K562 (cell line): ENCODE measurements at regions not wholly inside any gene's neighbourhood (a gene's known extent, or its start where the extent isn't known, plus 50 kb on each side); places are given as distances from the start of the nearest gene placed in this dataset.

Experiments
- ATAC-seq: fragments of 200-7000 bp; cut with Tn5 transposase; 3 replicates; pipeline ENCODE4 v1.9.1; 2020; ENCODE audit warnings: moderate library complexity
- BruUV-seq: library from RNA; stranded (reverse); fragments of 400-500 nt; replicated peaks from 2 replicates; lab custom pipeline; 2021; lab: Mats Ljungman, UMichigan
- CTCF ChIA-PET: fragments of 300-600 bp; formaldehyde crosslinking; extraction: SDS; loops from one replicate; lab custom pipeline; 2021; ENCODE audit warnings: low intra/inter-chr PET ratio; lab: Yijun Ruan, JAX
- POLR2A ChIA-PET: fragments of 300-600, 350-650 bp; sonication (Branson Sonifier 250); formaldehyde crosslinking; extraction: SDS; loops from one replicate; lab custom pipeline; 2021; ENCODE audit warnings: antibody characterized with exemption, inconsistent platforms; lab: Yijun Ruan, JAX
- DNase-seq, 4 experiments: peaks; one replicate each; pipeline versions ENCODE4 v3.0.0 to v3.0.0-alpha.2; 2011 to 2018; ENCODE audit warnings: low spot score in 3 of 4, mixed read lengths in 3 of 4; ENCODE audit errors: extremely low read depth in 1 of 4
- FAIRE-seq: peaks from 2 replicates; lab custom pipeline; 2011; peaks lifted over from hg19 to GRCh38; lab: Jason Lieb, UNC
- H2AFZ ChIP-seq: 2 replicates; pipeline ENCODE4 v1.6.0; 2011; ENCODE audit warnings: low read depth, low read length, control low read depth, inconsistent platforms
- H3K27ac ChIP-seq: fragments of 200-600 bp; 3 replicates; pipeline ENCODE4 v1.8.0; 2011; ENCODE audit warnings: low read depth, mild to moderate bottlenecking, control low read depth, inconsistent platforms, low read length, moderate library complexity, mixed read lengths; ENCODE audit errors: extremely low read depth
- H3K27me3 ChIP-seq, 2 experiments: fragments of 300-600 bp in 1 of 2; 2 replicates in 1 of 2; 3 replicates in 1 of 2; pipeline versions ENCODE4 v1.6.0 to v1.8.0; 2011; ENCODE audit warnings: inconsistent platforms in 2 of 2, low read length in 2 of 2, mild to moderate bottlenecking in 1 of 2, mixed read lengths in 1 of 2, moderate library complexity in 1 of 2; ENCODE audit not compliant: control insufficient read depth in 2 of 2, insufficient read depth in 2 of 2
- H3K36me3 ChIP-seq: fragments of 300-600 bp; 3 replicates; pipeline ENCODE4 v1.8.0; 2011; ENCODE audit warnings: mild to moderate bottlenecking, low read length, inconsistent platforms; ENCODE audit not compliant: control insufficient read depth, insufficient read depth
- H3K4me1 ChIP-seq, 2 experiments: fragments of 200-600 bp in 1 of 2; replicated peaks in 1 of 2; 2 replicates in 1 of 2; 3 replicates in 1 of 2; pipeline versions ENCODE4 v1.5.1 to v1.8.0; 2011; ENCODE audit warnings: inconsistent platforms in 2 of 2, low read length in 2 of 2, mild to moderate bottlenecking in 1 of 2, mixed read lengths in 1 of 2, moderate library complexity in 1 of 2; ENCODE audit not compliant: control insufficient read depth in 2 of 2, insufficient read depth in 2 of 2
- H3K4me2 ChIP-seq: 2 replicates; pipeline ENCODE4 v1.6.1; 2011; ENCODE audit warnings: low read length, control low read depth, inconsistent platforms, mixed read lengths; ENCODE audit not compliant: insufficient read depth
- H3K4me3 ChIP-seq: fragments of 200-600 bp; sonication (generic), shearing (Covaris generic); 2 replicates; pipeline ENCODE4 v1.5.1; 2016; ENCODE audit warnings: control low read depth, inconsistent platforms
- H3K79me2 ChIP-seq: fragments of 200-600 bp; 3 replicates; pipeline ENCODE4 v1.8.0; 2011; ENCODE audit warnings: low read length, inconsistent platforms; ENCODE audit not compliant: control insufficient read depth, insufficient read depth
- H3K9ac ChIP-seq, 2 experiments: 2 replicates each; pipeline versions ENCODE4 v1.6.0 to v1.6.1; 2011; ENCODE audit warnings: low read depth in 2 of 2, low read length in 2 of 2, control low read depth in 1 of 2, inconsistent platforms in 1 of 2, mild to moderate bottlenecking in 1 of 2, mixed read lengths in 1 of 2; ENCODE audit not compliant: insufficient read depth in 1 of 2
- H3K9me1 ChIP-seq: one replicate; pipeline ENCODE4 v1.6.0; 2011; ENCODE audit warnings: inconsistent platforms, mild to moderate bottlenecking, low read length, moderate library complexity; ENCODE audit not compliant: control insufficient read depth, insufficient read depth
- H3K9me3 ChIP-seq: replicated peaks from 2 replicates; pipeline ENCODE4 v1.5.1; 2011; ENCODE audit warnings: low read depth, low read length, inconsistent platforms; ENCODE audit not compliant: control insufficient read depth, insufficient read depth
- H4K20me1 ChIP-seq: replicated peaks from 2 replicates; pipeline ENCODE4 v1.6.1; 2011; ENCODE audit warnings: low read length, inconsistent platforms, mixed read lengths; ENCODE audit not compliant: control insufficient read depth, insufficient read depth
- E4F1 ChIP-seq: fragments of 250-450 bp; sonication (Bioruptor Pico); IDR thresholded peaks from 2 replicates; pipeline ENCODE4 v1.5.0; 2021; ENCODE audit warnings: mild to moderate bottlenecking, borderline replicate concordance
- FOXP1 ChIP-seq: sonication (generic); formaldehyde crosslinking; IDR thresholded peaks from 2 replicates; pipeline ENCODE4 v1.8.0; 2022; ENCODE audit warnings: mild to moderate bottlenecking, missing genetic modification reagents
- HMGXB4 ChIP-seq: sonication (generic); formaldehyde crosslinking; IDR thresholded peaks from 2 replicates; pipeline ENCODE4 v1.8.1; 2023; ENCODE audit warnings: mild to moderate bottlenecking, missing genetic modification reagents
- KAT7 ChIP-seq: sonication (generic); formaldehyde crosslinking; IDR thresholded peaks from 2 replicates; pipeline ENCODE4 v1.8.0; 2022; ENCODE audit warnings: missing genetic modification reagents, mild to moderate bottlenecking, borderline replicate concordance
- KDM2B ChIP-seq: fragments of 250-450 bp; sonication (Bioruptor Pico); IDR thresholded peaks from 2 replicates; pipeline ENCODE4 v1.8.0; 2021; ENCODE audit warnings: mild to moderate bottlenecking, moderate library complexity
- NR2C2 ChIP-seq, 2 experiments: fragments of 200-800 bp in 1 of 2; sonication (Bioruptor generic) in 1 of 2; sonication (generic) in 1 of 2; formaldehyde crosslinking in 1 of 2; IDR thresholded peaks; 2 replicates each; pipeline versions ENCODE4 v1.6.1 to v1.8.0; 2016 to 2022; ENCODE audit warnings: mild to moderate bottlenecking in 1 of 2, missing compliant biosample characterization in 1 of 2, missing genetic modification characterization in 1 of 2, missing genetic modification reagents in 1 of 2
- POLR2H ChIP-seq: IDR thresholded peaks from 2 replicates; pipeline ENCODE4 v1.6.1; 2016; ENCODE audit warnings: missing genetic modification characterization, low read depth, mild to moderate bottlenecking, control low read depth, missing compliant biosample characterization, moderate library complexity
- PRPF4 ChIP-seq: fragments of 200-400 bp; formaldehyde crosslinking; IDR thresholded peaks from one replicate; pipeline ENCODE4 v1.6.1; 2017; ENCODE audit warnings: low read length, low read depth, mild to moderate bottlenecking; ENCODE audit not compliant: insufficient read depth, poor library complexity, severe bottlenecking
- PURB ChIP-seq: sonication (generic); formaldehyde crosslinking; IDR thresholded peaks from 2 replicates; pipeline ENCODE4 v1.9.0; 2021; ENCODE audit warnings: low read depth, mild to moderate bottlenecking, missing genetic modification reagents
- ZNF12 ChIP-seq: sonication (generic); formaldehyde crosslinking; IDR thresholded peaks from 2 replicates; pipeline ENCODE4 v1.4.0; 2020; ENCODE audit warnings: mild to moderate bottlenecking, missing genetic modification reagents
- ZNF609 ChIP-seq: sonication (generic); formaldehyde crosslinking; IDR thresholded peaks from 2 replicates; pipeline ENCODE4 v1.8.1; 2023; ENCODE audit warnings: missing genetic modification reagents, mild to moderate bottlenecking, borderline replicate concordance
- WGBS: fragments of 100-300 bp; shearing (Covaris generic); methylation state at CpG from one replicate; pipeline ENCODE4 v1.1.6; 2016; ENCODE audit warnings: low coverage, mixed read lengths; ENCODE audit not compliant: insufficient coverage; ENCODE audit errors: missing lambda C conversion rate; 5-methylcytosine and 5-hydroxymethylcytosine counted together
- in situ Hi-C: fragments of 300-500 bp; cut with MboI; formaldehyde crosslinking; loops from 4 replicates; pipeline ENCODE4 v1.15.0; 2018; ENCODE audit warnings: inconsistent platforms, mixed read lengths
- intact Hi-C: fragments of 100-400 bp; cut with micrococcal nuclease; formaldehyde crosslinking; loops from 2 replicates; pipeline ENCODE4 v1.14.2; 2022

GRCh38 chr12:125451408-125451807 is 386.2 kb downstream of the AACS start (continued):
- TF ChIP-seq ZNF609 (CRISPR knock-in tag), result no peak
- no peak for TF ChIP-seq KDM2B
- TF ChIP-seq PURB (CRISPR knock-in tag), result no peak
- TF ChIP-seq HMGXB4 (CRISPR knock-in tag), result no peak

- BruUV-seq, result no TSS peak
- intact Hi-C loops (no loop called here), in situ Hi-C loops (no loop called here)
- ChIA-PET POLR2A (no interaction called here), CTCF (no interaction called here)
- Histone ChIP-seq H3K9me1 (no peaks in the 10 kb centered on the region), H3K4me3 (no peak overlapping the region), H3K4me2 (no peak overlapping the region), H3K9me3 (no peaks in the 10 kb centered on the region), H3K9ac (no peak overlapping the region), H3K36me3 (no peaks in the 10 kb centered on the region), H4K20me1 (no peaks in the 10 kb centered on the region), H3K79me2 (no peaks in the 10 kb centered on the region), H3K4me1 (no peaks in the 10 kb centered on the region), H2AFZ (no peak overlapping the region), H3K27me3 (no peaks in the 10 kb centered on the region), H3K27ac (no peak overlapping the region)
- no peak for FAIRE-seq
- ATAC-seq, result no peak
- 0% methylated on average over 4 of the region's 4 CpGs for WGBS
- no peak for DNase-seq
- no peak for TF ChIP-seq E4F1 (CRISPR knock-in tag)
- no peak for TF ChIP-seq POLR2H
- TF ChIP-seq ZNF12 (CRISPR knock-in tag), result no peak
- no peak for TF ChIP-seq FOXP1 (CRISPR knock-in tag)
- no peak for TF ChIP-seq KAT7 (CRISPR knock-in tag)
- TF ChIP-seq NR2C2 (CRISPR knock-in tag; IDR thresholded peaks at IDR 0.05), result no peak
- no peak for TF ChIP-seq NR2C2 (tag; IDR thresholded peaks at IDR 0.05)
- TF ChIP-seq PRPF4, result no peak
Measured at GRCh38 chr12:125453751-125454150, 388.5 kb downstream of the AACS start.
